T-cell (primary cell): ENCODE measurements at regions not wholly inside any gene's neighbourhood (a gene's known extent, or its start where the extent isn't known, plus 50 kb on each side); places are given as distances from the start of the nearest gene placed in this dataset.

Experiments used
- ATAC-seq, 4 experiments: fragments of 200-7000 bp in 3 of 4; fragments of 150-1000 bp in 1 of 4; cut with Tn5 transposase; replicated peaks in 1 of 4; 1 replicate in 3 of 4; 2 replicates in 1 of 4; pipeline ENCODE4 v1.10.0; 2021; ENCODE audit warnings: moderate library complexity in 3 of 4, mild to moderate bottlenecking in 2 of 4, moderate number of reproducible peaks in 1 of 4
- CTCF ChIA-PET, 2 donors: fragments of 300-600 bp; sonication (Branson Sonifier 250); formaldehyde crosslinking; loops; one replicate each; lab custom pipeline; 2022; ENCODE audit warnings: antibody characterized with exemption in 2 of 2; lab: Charles Lee
- POLR2A ChIA-PET, 2 donors: fragments of 300-600 bp; sonication (Branson Sonifier 250); formaldehyde crosslinking; loops; one replicate each; lab custom pipeline; 2022; ENCODE audit warnings: antibody characterized with exemption in 2 of 2; lab: Charles Lee
- DNase-seq, 35 experiments: peaks; one replicate each; pipeline versions ENCODE4 v3.0.0 to v3.0.0-alpha.2; 2013 to 2023
- H3K27ac ChIP-seq: one replicate; pipeline ENCODE4 v1.5.1; 2013; ENCODE audit warnings: low read length
- H3K27me3 ChIP-seq, 2 experiments: replicated peaks in 1 of 2; 1 replicate in 1 of 2; 2 replicates in 1 of 2; pipeline versions ENCODE4 v1.6.1 to v1.7.0; 2013; ENCODE audit warnings: low read length in 1 of 2, mixed read lengths in 1 of 2; ENCODE audit not compliant: control insufficient read depth in 2 of 2, insufficient read depth in 2 of 2; ENCODE audit errors: extremely low read depth in 1 of 2
- H3K36me3 ChIP-seq, 2 donors: 1 replicate in 1 of 2; 2 replicates in 1 of 2; pipeline versions ENCODE4 v1.6.1 to v1.7.0; 2013; ENCODE audit warnings: low read length in 1 of 2; ENCODE audit not compliant: control insufficient read depth in 2 of 2, insufficient read depth in 1 of 2; ENCODE audit errors: extremely low read depth in 1 of 2
- H3K4me1 ChIP-seq, 2 experiments: 1 replicate in 1 of 2; 2 replicates in 1 of 2; pipeline versions ENCODE4 v1.6.1 to v1.7.0; 2013; ENCODE audit warnings: low read length in 2 of 2, mixed read lengths in 1 of 2; ENCODE audit not compliant: insufficient read depth in 2 of 2, control insufficient read depth in 1 of 2; ENCODE audit errors: extremely low read depth in 1 of 2
- H3K4me3 ChIP-seq, 2 donors: 1 replicate in 1 of 2; 2 replicates in 1 of 2; pipeline versions ENCODE4 v1.5.1 to v1.7.0; 2013; ENCODE audit warnings: mild to moderate bottlenecking in 2 of 2, low read length in 1 of 2, moderate library complexity in 1 of 2; ENCODE audit not compliant: control insufficient read depth in 1 of 2; ENCODE audit errors: extremely low read depth in 1 of 2
- H3K9me3 ChIP-seq: 2 replicates; pipeline ENCODE4 v1.7.0; 2013
- H3K27ac Mint-ChIP-seq, 2 donors: one replicate each; pipeline ENCODE4 v1.8.0; 2020 to 2021; ENCODE audit warnings: mild to moderate bottlenecking in 2 of 2, mixed read lengths in 2 of 2
- H3K27me3 Mint-ChIP-seq, 2 donors: one replicate each; pipeline ENCODE4 v1.8.0; 2021 to 2022; ENCODE audit warnings: mixed read lengths in 2 of 2
- H3K36me3 Mint-ChIP-seq: one replicate; pipeline ENCODE4 v1.8.0; 2021; ENCODE audit warnings: mixed read lengths
- H3K4me1 Mint-ChIP-seq, 3 donors: one replicate each; pipeline ENCODE4 v1.8.0; 2020 to 2022; ENCODE audit warnings: mixed read lengths in 3 of 3, mild to moderate bottlenecking in 1 of 3
- H3K4me3 Mint-ChIP-seq, 3 donors: one replicate each; pipeline ENCODE4 v1.8.0; 2020 to 2022; ENCODE audit warnings: mild to moderate bottlenecking in 3 of 3, mixed read lengths in 3 of 3, moderate library complexity in 3 of 3
- H3K9me3 Mint-ChIP-seq, 3 donors: one replicate each; pipeline ENCODE4 v1.8.0; 2020 to 2022; ENCODE audit warnings: mixed read lengths in 3 of 3
- WGBS: methylation state at CpG from one replicate; pipeline ENCODE4 v1.1.5; 2013; ENCODE audit warnings: missing lambda C conversion rate; ENCODE audit not compliant: insufficient coverage; 5-methylcytosine and 5-hydroxymethylcytosine counted together

GRCh38 chr11:112439614-112440013 is 179.0 kb upstream of the PLET1 start:
- H3K4me1 ChIP-seq = no peaks in the 10 kb centered on the region
- H3K27ac Mint-ChIP-seq = no peak overlapping the region
- peaks cover 7 to 11% of the 10 kb centered on the region in 2 donors for H3K27me3 Mint-ChIP-seq
- no peaks in the 10 kb centered on the region for H3K36me3 Mint-ChIP-seq
- H3K4me3 ChIP-seq = no peak overlapping the region
- no peak for ATAC-seq
- ChIA-PET CTCF (interaction anchor here in 1 of 2 donors (0.7 kb wide), 1 partner anchor 83 kb away, joined by 4 read pairs; no protein-coding TSS in a partner anchor), POLR2A (no interaction called here)
- DNase-seq = no peak
- no CpG with 5 or more reads among the region's 2 CpGs for WGBS
- H3K4me3 Mint-ChIP-seq = no peak overlapping the region
- peaks cover 2% of the 10 kb centered on the region for H3K9me3 ChIP-seq
- H3K36me3 ChIP-seq = no peaks in the 10 kb centered on the region
- H3K9me3 Mint-ChIP-seq = peaks cover 16 to 32% (median 31%) of the 10 kb centered on the region in 3 donors
- H3K27ac ChIP-seq = no peak overlapping the region
- no peaks in the 10 kb centered on the region for H3K27me3 ChIP-seq
- H3K4me1 Mint-ChIP-seq = no peaks in the 10 kb centered on the region

- H3K9me3 Mint-ChIP-seq = peaks cover 24 to 40% (median 39%) of the 10 kb centered on the region in 3 donors
- ChIA-PET POLR2A (interaction anchor here in 1 of 2 donors (0.6 kb wide), 1 partner anchor 196 kb away, joined by 5 read pairs; no protein-coding TSS in a partner anchor), CTCF (no interaction called here)
- no peaks in the 10 kb centered on the region for H3K4me1 Mint-ChIP-seq
- 60% methylated on average over 1 of the region's 1 CpG for WGBS
- no peak overlapping the region for H3K4me3 Mint-ChIP-seq
- no peak for DNase-seq
- no peaks in the 10 kb centered on the region for H3K27me3 ChIP-seq
- H3K4me3 ChIP-seq = no peak overlapping the region
- ATAC-seq = no peak
- peaks cover 0 to 7% of the 10 kb centered on the region in 2 donors for H3K27me3 Mint-ChIP-seq
- H3K9me3 ChIP-seq = peaks cover 5% of the 10 kb centered on the region
- no peaks in the 10 kb centered on the region for H3K36me3 ChIP-seq
- no peak overlapping the region for H3K27ac Mint-ChIP-seq
- H3K36me3 Mint-ChIP-seq = no peaks in the 10 kb centered on the region
- no peaks in the 10 kb centered on the region for H3K4me1 ChIP-seq
- no peak overlapping the region for H3K27ac ChIP-seq
These were observed 179.9 kb upstream of the PLET1 start for GRCh38 chr11:112440518-112440917.

- Mint-ChIP-seq H3K27me3 (peaks cover 3 to 7% of the 10 kb centered on the region in 2 donors), H3K4me3 (no peak overlapping the region), H3K36me3 (no peaks in the 10 kb centered on the region), H3K27ac (no peak overlapping the region), H3K9me3 (peaks cover 13 to 17% (median 13%) of the 10 kb centered on the region in 3 donors), H3K4me1 (no peaks in the 10 kb centered on the region)
- WGBS = 80% methylated on average over 1 of the region's 4 CpGs
- H3K4me3 ChIP-seq = no peak overlapping the region
- ATAC-seq (no peak), DNase-seq (no peak)
- peaks cover 3% of the 10 kb centered on the region for H3K9me3 ChIP-seq
- CTCF ChIA-PET = no interaction called here
- no peaks in the 10 kb centered on the region for H3K36me3 ChIP-seq
- no peak overlapping the region for H3K27ac ChIP-seq
- POLR2A ChIA-PET = no interaction called here
- no peaks in the 10 kb centered on the region for H3K4me1 ChIP-seq
- peaks cover 0 to 10% of the 10 kb centered on the region in 2 experiments for H3K27me3 ChIP-seq
These were observed 187.5 kb upstream of the PLET1 start for GRCh38 chr11:112448168-112448567.

- ChIA-PET POLR2A (interaction anchor here in 1 of 2 donors (0.7 kb wide), 1 partner anchor 1239 kb away, joined by 4 read pairs; no protein-coding TSS in a partner anchor), CTCF (no interaction called here)
- Histone ChIP-seq H3K4me3 (no peak overlapping the region), H3K27ac (no peak overlapping the region), H3K9me3 (peaks cover 3% of the 10 kb centered on the region), H3K27me3 (peaks cover 0 to 10% of the 10 kb centered on the region in 2 experiments), H3K4me1 (no peaks in the 10 kb centered on the region), H3K36me3 (no peaks in the 10 kb centered on the region)
- Mint-ChIP-seq H3K4me3 (no peak overlapping the region), H3K36me3 (no peaks in the 10 kb centered on the region), H3K9me3 (peaks cover 13 to 17% (median 13%) of the 10 kb centered on the region in 3 donors), H3K4me1 (no peaks in the 10 kb centered on the region), H3K27me3 (peaks cover 3 to 7% of the 10 kb centered on the region in 2 donors), H3K27ac (no peak overlapping the region)
- no peak for DNase-seq
- no peak for ATAC-seq
- WGBS = 100% methylated on average over 1 of the region's 1 CpG
These were observed 188.1 kb upstream of the PLET1 start for GRCh38 chr11:112448806-112449205.

- CTCF ChIA-PET = no interaction called here
These were observed 190.6 kb upstream of the PLET1 start for GRCh38 chr11:112451250-112451649.

GRCh38 chr11:112453601-112454577 is 193.2 kb upstream of the PLET1 start:
- Histone ChIP-seq H3K9me3 (no peaks in the 10 kb centered on the region), H3K27ac (no peak overlapping the region), H3K27me3 (no peaks in the 10 kb centered on the region), H3K4me3 (no peak overlapping the region), H3K36me3 (no peaks in the 10 kb centered on the region), H3K4me1 (no peaks in the 10 kb centered on the region)
- no peak overlapping the region for H3K4me3 Mint-ChIP-seq
- H3K27me3 Mint-ChIP-seq = peaks cover 3 to 6% of the 10 kb centered on the region in 2 donors
- H3K27ac Mint-ChIP-seq = no peak overlapping the region
- CTCF ChIA-PET = interaction anchor here (0.6 to 1.0 kb wide), 6 partner anchors 9 to 582 kb away, joined by 3 to 4 read pairs (median 4); no protein-coding TSS in a partner anchor
- no peaks in the 10 kb centered on the region for H3K9me3 Mint-ChIP-seq
- no peaks in the 10 kb centered on the region for H3K36me3 Mint-ChIP-seq
- 100% methylated on average over 1 of the region's 4 CpGs for WGBS
- H3K4me1 Mint-ChIP-seq = peaks cover 0 to 5% (median 3%) of the 10 kb centered on the region in 3 donors
- DNase-seq (peak in 18 of 35 experiments; percentile 6 to 54 (median 18)), ATAC-seq (peak in 1 of 4 experiments; percentile 50)
- POLR2A ChIA-PET = no interaction called here

More at GRCh38 chr11:112451250-112451649, 190.6 kb upstream of the PLET1 start:
- H3K9me3 Mint-ChIP-seq = no peaks in the 10 kb centered on the region
- no peaks in the 10 kb centered on the region for H3K36me3 Mint-ChIP-seq
- no peak overlapping the region for H3K27ac Mint-ChIP-seq
- 100% methylated on average over 2 of the region's 4 CpGs for WGBS
- H3K9me3 ChIP-seq = no peaks in the 10 kb centered on the region
- H3K4me1 ChIP-seq = no peaks in the 10 kb centered on the region
- no peak overlapping the region for H3K27ac ChIP-seq
- POLR2A ChIA-PET = no interaction called here
- peaks cover 3 to 7% of the 10 kb centered on the region in 2 donors for H3K27me3 Mint-ChIP-seq
- peaks cover 0 to 10% of the 10 kb centered on the region in 2 experiments for H3K27me3 ChIP-seq
- peaks cover 0 to 5% (median 3%) of the 10 kb centered on the region in 3 donors for H3K4me1 Mint-ChIP-seq
- DNase-seq = no peak
- H3K36me3 ChIP-seq = no peaks in the 10 kb centered on the region
- no peak overlapping the region for H3K4me3 Mint-ChIP-seq
- ATAC-seq = no peak
- no peak overlapping the region for H3K4me3 ChIP-seq
